ENCODE measurements at regions not wholly inside any gene's neighbourhood (a gene's known extent, or its start where the extent isn't known, plus 50 kb on each side); places are given as distances from the start of the nearest gene placed in this dataset.

DNA sequence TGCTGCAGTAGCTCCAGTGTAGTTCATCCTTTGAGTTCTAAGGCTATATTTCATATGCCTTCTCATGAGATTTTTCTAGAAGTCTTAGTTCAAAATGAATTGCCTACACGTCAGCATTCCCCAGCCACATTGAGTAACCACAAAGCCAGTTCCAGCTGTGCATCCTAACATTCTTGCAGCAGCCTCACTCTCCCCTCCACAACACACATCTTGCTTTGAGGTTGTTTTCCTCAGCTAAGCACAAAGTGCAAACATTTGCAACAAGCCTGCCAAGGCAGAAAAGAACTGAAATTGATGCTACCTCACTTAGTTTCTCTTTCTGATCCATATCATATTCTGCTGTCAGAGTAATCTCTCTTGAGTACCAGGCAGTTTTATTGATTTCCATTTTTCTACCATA is 160.7 kb upstream of the KCNQ5 start:
- Histone ChIP-seq H2AK9ac (replicated peaks; ENCODE audit: low read depth, low read length, poor library complexity) (no peak overlapping the region), H2BK15ac (ENCODE audit: low read depth, low read length) (no peak overlapping the region), H3K9me3 (ENCODE audit: control insufficient read depth, insufficient read depth, low read length) (no peaks in the 10 kb centered on the region), H3K56ac (ENCODE audit: extremely low read depth, insufficient read depth, low read length) (no peak overlapping the region), H3K27me3 (ENCODE audit: control insufficient read depth, insufficient read depth, low read length) (no peaks in the 10 kb centered on the region), H2BK20ac (ENCODE audit: low read depth, low read length) (no peak overlapping the region), H3K9ac (ENCODE audit: low read depth, low read length) (no peak overlapping the region), H3K27ac (ENCODE audit: insufficient read depth, low read length) (no peak overlapping the region), H4K20me1 (ENCODE audit: insufficient read depth, low read length) (no peaks in the 10 kb centered on the region), H3K36me3 (ENCODE audit: control insufficient read depth, insufficient read depth, low read length) (no peaks in the 10 kb centered on the region), H2BK120ac (ENCODE audit: low read depth, low read length) (no peak overlapping the region), H3K4ac (ENCODE audit: low read depth, low read length) (no peak overlapping the region), H3K4me1 (ENCODE audit: control insufficient read depth, insufficient read depth, low read length) (0 out of 2 replicates have a peak, but pooled peaks cover 3% of the 10 kb centered on the region), H3K9me1 (ENCODE audit: insufficient read depth, low read length) (peaks cover 5% of the 10 kb centered on the region), H2BK5ac (ENCODE audit: low read depth, low read length, poor library complexity, severe bottlenecking) (no peak overlapping the region), H3K4me3 (ENCODE audit: insufficient read depth, low read depth, low read length) (no peak overlapping the region), H3K79me1 (ENCODE audit: low read depth in 1 of 2, low read length in 2 of 2) (no peaks in the 10 kb centered on the region), H3K23ac (ENCODE audit: low read depth, low read length) (no peak overlapping the region), H2AFZ (replicated peaks; ENCODE audit: low read length, poor library complexity) (no peak overlapping the region), H3K18ac (ENCODE audit: low read depth, low read length) (no peak overlapping the region), H2AK5ac (ENCODE audit: low read depth, low read length) (no peak overlapping the region), H4K8ac (ENCODE audit: low read depth in 2 of 2, low read length in 2 of 2) (no peak overlapping the region), H4K5ac (ENCODE audit: low read depth, low read length) (no peak overlapping the region), H3K14ac (replicated peaks; ENCODE audit: low read depth, low read length) (no peak overlapping the region), H3K4me2 (ENCODE audit: low read depth, low read length) (no peak overlapping the region), H4K91ac (ENCODE audit: insufficient read depth, low read depth, low read length) (no peak overlapping the region)
- ChIA-PET CTCF (no interaction called here), POLR2A (ENCODE audit: unreplicated experiment) (no interaction called here)
- TF ChIP-seq CHD1 (IDR thresholded peaks at IDR 0.05; ENCODE audit: low read depth, low read length): no peak
- TF ChIP-seq RAD21 (IDR thresholded peaks at IDR 0.05; ENCODE audit: low read length): no peak
- no peak for TF ChIP-seq BHLHE40 (IDR thresholded peaks at IDR 0.05; ENCODE audit: low read depth, low read length)
- no peak for TF ChIP-seq CEBPB (IDR thresholded peaks at IDR 0.05; ENCODE audit: low read depth, low read length)
- TF ChIP-seq RFX5 (IDR thresholded peaks at IDR 0.05; ENCODE audit: low read depth, low read length): no peak
- TF ChIP-seq MAZ (IDR thresholded peaks at IDR 0.05; ENCODE audit: borderline replicate concordance, low read depth, low read length): no peak
- no peak for TF ChIP-seq NFE2L2 (IDR thresholded peaks at IDR 0.05; ENCODE audit: low read depth, low read length)
- no peak for TF ChIP-seq SMC3 (IDR thresholded peaks at IDR 0.05; ENCODE audit: low read depth, low read length)
- TF ChIP-seq POLR2A (IDR thresholded peaks at IDR 0.05; ENCODE audit: low read depth, low read length): no peak
- TF ChIP-seq, protein P1, sequence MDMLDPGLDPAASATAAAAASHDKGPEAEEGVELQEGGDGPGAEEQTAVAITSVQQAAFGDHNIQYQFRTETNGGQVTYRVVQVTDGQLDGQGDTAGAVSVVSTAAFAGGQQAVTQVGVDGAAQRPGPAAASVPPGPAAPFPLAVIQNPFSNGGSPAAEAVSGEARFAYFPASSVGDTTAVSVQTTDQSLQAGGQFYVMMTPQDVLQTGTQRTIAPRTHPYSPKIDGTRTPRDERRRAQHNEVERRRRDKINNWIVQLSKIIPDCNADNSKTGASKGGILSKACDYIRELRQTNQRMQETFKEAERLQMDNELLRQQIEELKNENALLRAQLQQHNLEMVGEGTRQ (IDR thresholded peaks at IDR 0.05; ENCODE audit: low read depth, low read length): no peak
- TF ChIP-seq MXI1 (IDR thresholded peaks at IDR 0.05; ENCODE audit: borderline replicate concordance, low read depth, low read length): no peak
- no peak for TF ChIP-seq MAFK (IDR thresholded peaks at IDR 0.05; ENCODE audit: low read depth, low read length)
- no peak for TF ChIP-seq FOS (IDR thresholded peaks at IDR 0.05; ENCODE audit: low read depth, low read length)
- TF ChIP-seq RCOR1 (IDR thresholded peaks at IDR 0.05; ENCODE audit: insufficient replicate concordance, low read length): no peak
- TF ChIP-seq, protein P2, sequence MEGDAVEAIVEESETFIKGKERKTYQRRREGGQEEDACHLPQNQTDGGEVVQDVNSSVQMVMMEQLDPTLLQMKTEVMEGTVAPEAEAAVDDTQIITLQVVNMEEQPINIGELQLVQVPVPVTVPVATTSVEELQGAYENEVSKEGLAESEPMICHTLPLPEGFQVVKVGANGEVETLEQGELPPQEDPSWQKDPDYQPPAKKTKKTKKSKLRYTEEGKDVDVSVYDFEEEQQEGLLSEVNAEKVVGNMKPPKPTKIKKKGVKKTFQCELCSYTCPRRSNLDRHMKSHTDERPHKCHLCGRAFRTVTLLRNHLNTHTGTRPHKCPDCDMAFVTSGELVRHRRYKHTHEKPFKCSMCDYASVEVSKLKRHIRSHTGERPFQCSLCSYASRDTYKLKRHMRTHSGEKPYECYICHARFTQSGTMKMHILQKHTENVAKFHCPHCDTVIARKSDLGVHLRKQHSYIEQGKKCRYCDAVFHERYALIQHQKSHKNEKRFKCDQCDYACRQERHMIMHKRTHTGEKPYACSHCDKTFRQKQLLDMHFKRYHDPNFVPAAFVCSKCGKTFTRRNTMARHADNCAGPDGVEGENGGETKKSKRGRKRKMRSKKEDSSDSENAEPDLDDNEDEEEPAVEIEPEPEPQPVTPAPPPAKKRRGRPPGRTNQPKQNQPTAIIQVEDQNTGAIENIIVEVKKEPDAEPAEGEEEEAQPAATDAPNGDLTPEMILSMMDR (conservative IDR thresholded peaks at IDR 0.05; ENCODE audit: low read depth, low read length): no peak
- TF ChIP-seq, protein P3, sequence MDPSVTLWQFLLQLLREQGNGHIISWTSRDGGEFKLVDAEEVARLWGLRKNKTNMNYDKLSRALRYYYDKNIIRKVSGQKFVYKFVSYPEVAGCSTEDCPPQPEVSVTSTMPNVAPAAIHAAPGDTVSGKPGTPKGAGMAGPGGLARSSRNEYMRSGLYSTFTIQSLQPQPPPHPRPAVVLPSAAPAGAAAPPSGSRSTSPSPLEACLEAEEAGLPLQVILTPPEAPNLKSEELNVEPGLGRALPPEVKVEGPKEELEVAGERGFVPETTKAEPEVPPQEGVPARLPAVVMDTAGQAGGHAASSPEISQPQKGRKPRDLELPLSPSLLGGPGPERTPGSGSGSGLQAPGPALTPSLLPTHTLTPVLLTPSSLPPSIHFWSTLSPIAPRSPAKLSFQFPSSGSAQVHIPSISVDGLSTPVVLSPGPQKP (IDR thresholded peaks at IDR 0.05; ENCODE audit: borderline replicate concordance, low read depth, low read length): no peak
- intact Hi-C loops (cut with micrococcal nuclease): no loop called here
- ATAC-seq (ENCODE audit: low read depth): peak; percentile 44; the same call in 1 of the 2 replicates
- WGBS, 2 experiments (ENCODE audit: extremely low coverage in 2 of 2, insufficient read length in 1 of 2): 50% methylated on average over 1 of the region's 1 CpG; no CpG with 5 or more reads in 1 of the 2 experiments
- peak; percentile 61 for DNase-seq
- in situ Hi-C loops (cut with MboI; ENCODE audit: low sequenced_read_pairs): no loop called here
- no TSS peak for BruUV-seq (replicated peaks)
- dilution Hi-C loops (cut with HindIII; ENCODE audit: low sequenced_read_pairs, unreplicated experiment): no loop called here
